GM13976 (cell line): ENCODE measurements at regions not wholly inside any gene's neighbourhood (a gene's known extent, or its start where the extent isn't known, plus 50 kb on each side); places are given as distances from the start of the nearest gene placed in this dataset.

Source experiments
- DNase-seq: peaks from one replicate; pipeline ENCODE4 v3.0.0; 2012; ENCODE audit warnings: low spot score
- CTCF ChIP-seq: IDR thresholded peaks from 2 replicates; pipeline ENCODE4 v1.5.1; 2012; ENCODE audit warnings: borderline replicate concordance, mild to moderate bottlenecking; ENCODE audit not compliant: insufficient read depth; ENCODE audit errors: extremely low read depth, missing control alignments, control extremely low read depth
- in situ Hi-C: fragments of 300-500 bp; cut with MboI; formaldehyde crosslinking; loops from one replicate; pipeline ENCODE4 v1.12.0; 2022; ENCODE audit warnings: low sequenced_read_pairs, mixed read lengths, inconsistent platforms; ENCODE audit not compliant: unreplicated experiment

DNA sequence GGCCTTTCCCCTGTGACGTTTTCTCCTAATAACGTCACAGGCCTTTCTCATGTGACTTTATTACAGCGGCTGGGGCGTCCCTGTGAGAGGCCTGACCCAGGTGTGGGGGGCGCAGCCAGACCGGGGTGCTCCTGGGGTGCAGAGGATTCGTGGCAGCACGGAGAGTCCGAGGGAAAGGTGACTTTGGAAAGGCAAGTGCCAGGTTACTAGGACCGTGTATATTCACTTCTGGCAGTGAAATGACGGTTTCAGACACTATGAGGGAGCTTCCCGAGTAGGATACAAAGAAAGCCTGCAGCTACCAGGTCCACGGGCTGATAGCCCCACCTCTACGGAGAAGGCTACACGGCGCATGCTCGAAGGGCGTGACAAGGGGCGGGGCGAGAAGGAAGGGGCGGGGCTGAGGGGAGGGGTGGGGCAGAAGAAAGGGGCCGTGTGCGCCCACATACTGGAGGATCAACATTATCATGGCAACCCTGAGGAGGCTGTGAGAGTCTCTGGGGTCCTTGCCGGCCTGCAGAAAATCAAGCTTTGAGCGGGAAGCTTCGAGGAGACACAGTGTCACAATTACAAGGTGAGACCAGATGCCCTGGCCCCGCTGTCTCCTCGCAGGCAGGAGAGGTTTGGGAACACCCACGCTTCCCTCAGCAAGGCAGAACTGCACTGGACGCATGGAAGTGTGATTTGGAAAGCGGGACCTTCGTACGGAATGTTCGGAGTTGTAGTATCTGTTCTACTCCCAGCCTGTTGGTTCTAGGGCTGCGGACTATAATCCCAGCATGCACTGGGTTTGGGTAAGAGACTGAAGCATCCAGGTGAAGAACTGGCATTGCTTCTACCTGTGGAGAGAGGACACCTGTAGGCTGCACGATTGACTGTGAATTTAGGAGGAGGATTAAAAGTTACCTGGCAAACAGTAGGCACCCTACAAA is 54.4 kb upstream of the ZNF337 start:
- DNase-seq: peak; percentile 84
- TF ChIP-seq CTCF: no peak
- in situ Hi-C loops: no loop called here

DNA sequence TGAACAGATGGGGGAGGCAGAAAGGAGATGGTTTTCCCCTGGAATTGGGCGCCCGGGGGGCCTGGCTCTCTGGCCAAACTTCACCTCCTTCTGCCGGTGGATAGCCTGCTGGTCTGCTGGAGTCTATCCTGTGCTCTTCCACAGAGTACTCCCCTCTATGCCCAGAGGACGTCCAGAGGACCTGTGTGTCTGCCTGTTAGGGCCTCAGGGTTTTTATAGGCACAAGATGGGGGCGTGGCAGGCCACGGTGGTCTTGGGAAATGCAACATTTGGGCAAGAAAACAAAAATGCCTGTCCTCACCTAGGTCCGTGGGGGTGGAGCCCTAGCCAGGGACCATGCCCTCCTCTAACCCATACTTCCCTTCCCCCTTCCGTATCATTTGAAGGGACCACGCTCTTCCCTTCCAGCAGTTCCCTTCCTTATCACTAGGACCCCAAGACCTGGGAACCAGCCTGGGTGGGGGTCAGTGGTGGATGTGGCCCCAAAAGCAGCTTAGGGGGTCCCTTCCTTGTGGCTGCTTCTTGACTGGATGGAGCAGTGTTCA is 53.6 kb upstream of the ZNF337 start:
- in situ Hi-C loops: no loop called here
- no peak for TF ChIP-seq CTCF
- DNase-seq: no peak

DNA sequence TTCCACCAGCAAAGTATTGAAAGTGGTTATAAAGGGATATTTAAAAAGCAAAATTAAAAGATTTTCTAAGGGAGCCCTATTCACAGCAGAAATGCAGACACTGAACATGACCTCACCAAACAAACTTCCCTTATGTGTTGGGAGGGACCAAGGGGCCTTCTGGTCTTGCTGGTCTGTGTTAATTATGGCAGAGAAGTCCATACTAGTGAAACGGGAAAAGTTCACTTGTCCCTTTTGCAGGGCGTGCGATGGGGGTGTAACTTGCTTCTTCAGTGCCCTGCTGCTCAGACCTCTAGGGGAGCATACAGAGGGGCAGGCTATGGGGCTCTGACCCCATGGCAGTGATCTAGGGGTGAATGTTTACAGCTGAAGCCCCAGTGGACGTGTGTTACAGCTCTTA is 53.0 kb upstream of the ZNF337 start:
- no peak for TF ChIP-seq CTCF
- in situ Hi-C loops: no loop called here
- DNase-seq: no peak
